Mesendoderm (in vitro differentiated cells): ENCODE measurements at regions not wholly inside any gene's neighbourhood (a gene's known extent, or its start where the extent isn't known, plus 50 kb on each side); places are given as distances from the start of the nearest gene placed in this dataset.
A peak's percentile ranks its signal among the peaks of the same experiment; 100 is the strongest.

Source experiments
- DNase-seq: peaks from one replicate; pipeline ENCODE4 v3.0.0; 2013
- H2AK5ac ChIP-seq: 2 replicates; pipeline ENCODE4 v1.6.1; 2013; ENCODE audit warnings: low read length, inconsistent platforms
- H2BK120ac ChIP-seq: 2 replicates; pipeline ENCODE4 v1.6.1; 2013; ENCODE audit warnings: low read depth, mild to moderate bottlenecking, low read length, moderate library complexity, mixed read lengths
- H2BK15ac ChIP-seq: replicated peaks from 2 replicates; pipeline ENCODE4 v1.6.1; 2013; ENCODE audit warnings: low read depth, mild to moderate bottlenecking, moderate library complexity
- H2BK5ac ChIP-seq: 2 replicates; pipeline ENCODE4 v1.6.1; 2013; ENCODE audit warnings: low read length, inconsistent platforms
- H3K18ac ChIP-seq: 2 replicates; pipeline ENCODE4 v1.6.1; 2013; ENCODE audit warnings: mild to moderate bottlenecking, low read length, mixed read lengths
- H3K23ac ChIP-seq: one replicate; pipeline ENCODE4 v1.6.1; 2013; ENCODE audit warnings: low read length
- H3K27ac ChIP-seq: 2 replicates; pipeline ENCODE4 v1.5.1; 2013; ENCODE audit warnings: low read depth, mild to moderate bottlenecking, inconsistent platforms, low read length, moderate library complexity
- H3K27me3 ChIP-seq: 2 replicates; pipeline ENCODE4 v1.6.1; 2013; ENCODE audit warnings: low read length, control low read depth, mild to moderate bottlenecking, inconsistent platforms; ENCODE audit not compliant: insufficient read depth, poor library complexity
- H3K36me3 ChIP-seq: 2 replicates; pipeline ENCODE4 v1.6.1; 2013; ENCODE audit warnings: low read length, inconsistent platforms; ENCODE audit not compliant: control insufficient read depth, insufficient read depth
- H3K4ac ChIP-seq: one replicate; pipeline ENCODE4 v1.6.1; 2013; ENCODE audit warnings: low read depth, mild to moderate bottlenecking, low read length, moderate library complexity
- H3K4me1 ChIP-seq: 2 replicates; pipeline ENCODE4 v1.6.1; 2013; ENCODE audit warnings: low read depth, low read length, inconsistent platforms; ENCODE audit not compliant: control insufficient read depth
- H3K4me2 ChIP-seq: 2 replicates; pipeline ENCODE4 v1.6.1; 2013; ENCODE audit warnings: low read length
- H3K4me3 ChIP-seq: 2 replicates; pipeline ENCODE4 v1.5.1; 2013; ENCODE audit warnings: mild to moderate bottlenecking, low read length
- H3K56ac ChIP-seq: one replicate; pipeline ENCODE4 v1.6.1; 2013; ENCODE audit warnings: low read length
- H3K79me1 ChIP-seq: 2 replicates; pipeline ENCODE4 v1.6.1; 2013; ENCODE audit warnings: low read length, inconsistent platforms
- H3K79me2 ChIP-seq: 2 replicates; pipeline ENCODE4 v1.6.1; 2013; ENCODE audit warnings: mild to moderate bottlenecking, low read length; ENCODE audit not compliant: control insufficient read depth, insufficient read depth
- H3K9ac ChIP-seq: 2 replicates; pipeline ENCODE4 v1.6.1; 2013; ENCODE audit warnings: low read length, inconsistent platforms
- H4K5ac ChIP-seq: one replicate; pipeline ENCODE4 v1.6.1; 2013; ENCODE audit warnings: low read length
- H4K8ac ChIP-seq: one replicate; pipeline ENCODE4 v1.6.1; 2013; ENCODE audit warnings: low read depth, mild to moderate bottlenecking, control low read depth, low read length, moderate library complexity
- WGBS: extraction: QIAGEN DNeasy Blood & Tissue Kit; methylation state at CpG from one replicate; pipeline ENCODE4 v1.1.7; 2013; ENCODE audit warnings: low lambda C conversion rate, missing lambda C conversion rate; ENCODE audit not compliant: insufficient coverage; ENCODE audit errors: extremely low coverage; 5-methylcytosine and 5-hydroxymethylcytosine counted together

GRCh38 chr11:134479206-134480135 lies 67.4 kb upstream of the B3GAT1 start:
- Histone ChIP-seq H2BK120ac (no peak overlapping the region), H2AK5ac (no peak overlapping the region), H3K18ac (no peak overlapping the region), H3K4me1 (peaks cover 2% of the 10 kb centered on the region), H2BK15ac (no peak overlapping the region), H4K8ac (no peak overlapping the region), H2BK5ac (no peak overlapping the region), H3K4me3 (no peak overlapping the region), H3K4me2 (no peak overlapping the region), H3K23ac (no peak overlapping the region), H3K27ac (no peak overlapping the region), H3K9ac (no peak overlapping the region), H3K27me3 (no peaks in the 10 kb centered on the region), H3K79me1 (no peaks in the 10 kb centered on the region), H3K56ac (no peak overlapping the region), H3K36me3 (no peaks in the 10 kb centered on the region), H4K5ac (no peak overlapping the region), H3K4ac (no peak overlapping the region), H3K79me2 (no peaks in the 10 kb centered on the region)
- no CpG with 5 or more reads among the region's 21 CpGs for WGBS
- DNase-seq, result peak; percentile 67

DNA sequence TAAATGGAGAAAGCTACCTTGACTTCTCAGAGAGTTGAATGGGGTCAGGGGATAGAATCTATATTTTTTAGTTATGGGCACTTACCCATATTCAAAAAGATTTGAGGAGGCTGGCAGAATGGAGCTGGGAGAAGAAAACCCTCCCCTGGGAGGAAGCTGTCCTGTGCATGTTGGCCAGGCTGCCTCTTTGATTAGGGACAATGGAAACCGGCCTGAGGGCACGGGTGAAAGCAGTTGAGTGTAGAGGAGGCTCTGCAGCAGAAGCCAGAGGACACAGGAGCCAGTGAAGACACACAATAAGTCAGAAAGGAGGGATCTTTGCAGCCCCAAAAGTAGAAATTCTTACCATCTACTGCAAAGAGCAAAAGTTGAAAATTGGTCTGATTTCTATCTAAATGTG lies 66.6 kb upstream of the B3GAT1 start:
- peak; percentile 40 for DNase-seq
- peaks cover 2% of the 10 kb centered on the region for H3K4me1 ChIP-seq

DNA sequence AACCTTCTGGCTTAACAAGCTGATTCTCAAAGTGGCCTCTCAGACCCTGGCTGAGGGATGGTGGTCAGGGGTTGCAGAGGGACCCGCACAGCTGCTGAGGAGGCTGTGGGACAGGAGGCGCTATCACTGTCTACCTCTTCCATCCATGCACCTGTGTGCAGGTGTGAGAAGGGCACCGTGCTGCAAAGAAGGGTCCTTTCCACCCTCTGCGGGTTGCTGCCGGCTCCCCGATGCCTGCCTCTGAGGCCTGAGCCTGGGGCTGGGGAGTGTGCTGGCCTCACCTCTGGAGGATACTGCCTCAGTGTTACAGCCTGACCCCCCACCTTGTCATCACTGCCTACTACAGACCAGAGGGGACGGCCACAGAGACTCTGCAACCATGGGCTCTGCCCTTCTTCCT lies 66.1 kb upstream of the B3GAT1 start:
- H3K27ac ChIP-seq, result no peak overlapping the region
- H3K23ac ChIP-seq, result no peak overlapping the region
- no peak overlapping the region for H4K8ac ChIP-seq
- H3K27me3 ChIP-seq, result no peaks in the 10 kb centered on the region
- H2BK15ac ChIP-seq, result no peak overlapping the region
- no peak overlapping the region for H4K5ac ChIP-seq
- no peak overlapping the region for H2BK120ac ChIP-seq
- H3K9ac ChIP-seq, result no peak overlapping the region
- H3K4me1 ChIP-seq, result peaks cover 2% of the 10 kb centered on the region
- no CpG with 5 or more reads among the region's 7 CpGs for WGBS
- no peak overlapping the region for H3K4ac ChIP-seq
- H3K18ac ChIP-seq, result no peak overlapping the region
- no peak overlapping the region for H3K4me3 ChIP-seq
- no peaks in the 10 kb centered on the region for H3K36me3 ChIP-seq
- no peak overlapping the region for H3K56ac ChIP-seq
- H2BK5ac ChIP-seq, result no peak overlapping the region
- no peak overlapping the region for H3K4me2 ChIP-seq
- no peaks in the 10 kb centered on the region for H3K79me2 ChIP-seq
- no peak overlapping the region for H2AK5ac ChIP-seq
- DNase-seq, result no peak
- H3K79me1 ChIP-seq, result no peaks in the 10 kb centered on the region

More for the DNA sequence above, 66.6 kb upstream of the B3GAT1 start:
- no CpG with 5 or more reads among the region's 2 CpGs for WGBS
- Histone ChIP-seq H3K4ac (no peak overlapping the region), H3K36me3 (no peaks in the 10 kb centered on the region), H3K79me2 (no peaks in the 10 kb centered on the region), H4K8ac (no peak overlapping the region), H3K27me3 (no peaks in the 10 kb centered on the region), H3K79me1 (no peaks in the 10 kb centered on the region), H4K5ac (no peak overlapping the region), H3K9ac (no peak overlapping the region), H3K27ac (no peak overlapping the region), H2BK5ac (no peak overlapping the region), H3K4me3 (no peak overlapping the region), H3K56ac (no peak overlapping the region), H2BK120ac (no peak overlapping the region), H3K23ac (no peak overlapping the region), H3K18ac (no peak overlapping the region), H2BK15ac (no peak overlapping the region), H3K4me2 (no peak overlapping the region), H2AK5ac (no peak overlapping the region)

- no peak overlapping the region for H2AK5ac ChIP-seq
- H3K9ac ChIP-seq, result no peak overlapping the region
- H3K4me3 ChIP-seq, result no peak overlapping the region
- no peak overlapping the region for H3K27ac ChIP-seq
- no peak overlapping the region for H2BK120ac ChIP-seq
- H3K27me3 ChIP-seq, result no peaks in the 10 kb centered on the region
- peaks cover 2% of the 10 kb centered on the region for H3K4me1 ChIP-seq
- no peak overlapping the region for H2BK15ac ChIP-seq
- no peak overlapping the region for H3K18ac ChIP-seq
- H4K5ac ChIP-seq, result no peak overlapping the region
- no peak overlapping the region for H3K4ac ChIP-seq
- H3K23ac ChIP-seq, result no peak overlapping the region
- H3K79me2 ChIP-seq, result no peaks in the 10 kb centered on the region
- H2BK5ac ChIP-seq, result no peak overlapping the region
- no peak overlapping the region for H3K56ac ChIP-seq
- no peak for DNase-seq
- no peak overlapping the region for H4K8ac ChIP-seq
- no CpG with 5 or more reads among the region's 2 CpGs for WGBS
- no peaks in the 10 kb centered on the region for H3K79me1 ChIP-seq
- H3K36me3 ChIP-seq, result no peaks in the 10 kb centered on the region
- no peak overlapping the region for H3K4me2 ChIP-seq
Observed at GRCh38 chr11:134477486-134477885, 65.4 kb upstream of the B3GAT1 start.

DNA sequence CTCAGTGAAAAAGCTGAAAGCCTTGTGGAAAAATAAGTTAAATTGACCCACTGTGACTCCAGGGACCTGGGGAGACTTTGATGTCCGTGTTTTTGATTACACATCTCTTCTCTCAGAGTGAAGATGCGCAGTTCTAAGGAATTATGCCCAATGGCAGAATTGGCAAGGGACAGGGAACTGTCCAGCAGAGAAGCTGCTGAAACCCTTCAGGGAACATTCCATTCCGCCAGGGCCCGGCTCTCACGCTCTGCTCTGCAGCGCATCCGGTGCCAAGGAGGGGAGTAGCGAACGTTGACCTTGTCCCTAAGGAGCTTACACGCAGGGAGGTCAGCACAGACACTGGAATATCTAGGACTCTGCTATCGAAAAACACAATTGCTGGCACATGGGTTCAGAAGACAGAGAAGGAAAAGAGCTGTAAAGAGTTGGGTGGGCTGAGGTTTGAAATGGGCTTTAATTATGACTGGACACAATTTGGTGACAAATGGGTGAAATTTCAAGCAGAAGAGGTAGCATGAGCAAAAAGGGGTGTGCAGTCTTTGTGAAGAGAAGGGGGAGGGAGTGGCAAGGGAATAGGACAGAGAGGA lies 64.5 kb upstream of the B3GAT1 start:
- WGBS, result no CpG with 5 or more reads among the region's 11 CpGs

More for the DNA sequence above, 64.5 kb upstream of the B3GAT1 start:
- Histone ChIP-seq H3K79me2 (no peaks in the 10 kb centered on the region), H3K4me1 (peaks cover 2% of the 10 kb centered on the region), H3K4me2 (no peak overlapping the region), H3K9ac (no peak overlapping the region), H3K23ac (no peak overlapping the region), H3K4me3 (no peak overlapping the region), H3K27ac (no peak overlapping the region), H4K5ac (no peak overlapping the region), H2BK15ac (no peak overlapping the region), H2BK120ac (no peak overlapping the region), H2AK5ac (no peak overlapping the region), H3K79me1 (no peaks in the 10 kb centered on the region), H3K27me3 (no peaks in the 10 kb centered on the region), H3K56ac (no peak overlapping the region), H4K8ac (no peak overlapping the region), H2BK5ac (no peak overlapping the region), H3K36me3 (no peaks in the 10 kb centered on the region), H3K4ac (no peak overlapping the region), H3K18ac (no peak overlapping the region)
- DNase-seq, result peak; percentile 72
